ENCODE measurements at regions not wholly inside any gene's neighbourhood (a gene's known extent, or its start where the extent isn't known, plus 50 kb on each side); places are given as distances from the start of the nearest gene placed in this dataset.

DNA sequence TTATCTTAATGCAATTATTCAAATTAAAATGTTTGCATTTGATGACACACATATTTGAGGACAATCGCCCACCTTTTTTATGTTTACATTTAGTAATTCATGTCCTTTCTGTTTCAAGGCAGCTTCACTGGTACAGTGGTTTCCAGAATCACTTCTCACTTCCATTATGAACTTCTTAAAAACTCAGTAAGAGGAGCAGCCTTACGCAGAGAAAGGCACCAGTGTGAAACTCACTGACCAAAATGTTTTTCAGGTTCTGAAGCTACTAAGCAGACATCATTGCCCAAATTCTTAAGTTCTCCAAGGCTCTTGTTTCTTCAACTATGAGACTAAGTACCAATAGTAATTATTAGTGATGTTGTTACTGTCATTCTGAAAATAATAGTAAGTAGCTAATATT lies 353.1 kb upstream of the CXADR start:
- H3K79me2 ChIP-seq (replicated peaks; ENCODE audit: insufficient read depth) = no peaks in the 10 kb centered on the region
- H3K27me3 ChIP-seq (ENCODE audit: insufficient read depth) = no peaks in the 10 kb centered on the region
- no peak overlapping the region for H3K4me3 ChIP-seq
- no peak overlapping the region for H3K4me2 ChIP-seq
- no peaks in the 10 kb centered on the region for H3K27me3 Mint-ChIP-seq (ENCODE audit: insufficient read depth, low read depth, poor library complexity)
- no peak for ATAC-seq
- H2AFZ ChIP-seq = no peak overlapping the region; the same call in 1 of the 2 replicates
- no peak overlapping the region for H3K27ac Mint-ChIP-seq
- H3K4me1 ChIP-seq (ENCODE audit: insufficient read depth) = no peaks in the 10 kb centered on the region
- peaks cover 11% of the 10 kb centered on the region; the same call in 1 of the 3 replicates for H3K9me3 Mint-ChIP-seq
- H3K36me3 ChIP-seq (ENCODE audit: insufficient read depth) = no peaks in the 10 kb centered on the region
- no peak overlapping the region for H3K4me3 Mint-ChIP-seq
- no peak for DNase-seq (ENCODE audit: low spot score)
- H4K20me1 ChIP-seq (replicated peaks; ENCODE audit: insufficient read depth) = no peaks in the 10 kb centered on the region
- H3K4me1 Mint-ChIP-seq = no peaks in the 10 kb centered on the region; the same call in 2 of the 3 replicates
- H3K27ac ChIP-seq (ENCODE audit: low read depth) = no peak overlapping the region
- TF ChIP-seq CREB1 (CRISPR knock-in tag; IDR thresholded peaks at IDR 0.05; ENCODE audit: low read depth) (no peak), JUNB (IDR thresholded peaks at IDR 0.05; ENCODE audit: unreplicated experiment) (no peak), NANOG (IDR thresholded peaks at IDR 0.05; ENCODE audit: borderline replicate concordance) (no peak), EZH2 (IDR thresholded peaks at IDR 0.05; ENCODE audit: low read depth, unreplicated experiment) (no peak), POLR2AphosphoS5 (IDR thresholded peaks at IDR 0.05; ENCODE audit: low read depth) (no peak), EZH2phosphoT487 (IDR thresholded peaks at IDR 0.05; ENCODE audit: unreplicated experiment) (no peak), ZNF114 (CRISPR knock-in tag; IDR thresholded peaks at IDR 0.05) (no peak), ZNF331 (CRISPR knock-in tag; IDR thresholded peaks at IDR 0.05; ENCODE audit: low read depth) (no peak), STAT1 (IDR thresholded peaks at IDR 0.05; ENCODE audit: unreplicated experiment) (no peak)
- TF ChIP-seq, protein P1, sequence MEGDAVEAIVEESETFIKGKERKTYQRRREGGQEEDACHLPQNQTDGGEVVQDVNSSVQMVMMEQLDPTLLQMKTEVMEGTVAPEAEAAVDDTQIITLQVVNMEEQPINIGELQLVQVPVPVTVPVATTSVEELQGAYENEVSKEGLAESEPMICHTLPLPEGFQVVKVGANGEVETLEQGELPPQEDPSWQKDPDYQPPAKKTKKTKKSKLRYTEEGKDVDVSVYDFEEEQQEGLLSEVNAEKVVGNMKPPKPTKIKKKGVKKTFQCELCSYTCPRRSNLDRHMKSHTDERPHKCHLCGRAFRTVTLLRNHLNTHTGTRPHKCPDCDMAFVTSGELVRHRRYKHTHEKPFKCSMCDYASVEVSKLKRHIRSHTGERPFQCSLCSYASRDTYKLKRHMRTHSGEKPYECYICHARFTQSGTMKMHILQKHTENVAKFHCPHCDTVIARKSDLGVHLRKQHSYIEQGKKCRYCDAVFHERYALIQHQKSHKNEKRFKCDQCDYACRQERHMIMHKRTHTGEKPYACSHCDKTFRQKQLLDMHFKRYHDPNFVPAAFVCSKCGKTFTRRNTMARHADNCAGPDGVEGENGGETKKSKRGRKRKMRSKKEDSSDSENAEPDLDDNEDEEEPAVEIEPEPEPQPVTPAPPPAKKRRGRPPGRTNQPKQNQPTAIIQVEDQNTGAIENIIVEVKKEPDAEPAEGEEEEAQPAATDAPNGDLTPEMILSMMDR (conservative IDR thresholded peaks at IDR 0.05; ENCODE audit: low read depth in 2 of 2) = no peak
- TF ChIP-seq, protein P2, sequence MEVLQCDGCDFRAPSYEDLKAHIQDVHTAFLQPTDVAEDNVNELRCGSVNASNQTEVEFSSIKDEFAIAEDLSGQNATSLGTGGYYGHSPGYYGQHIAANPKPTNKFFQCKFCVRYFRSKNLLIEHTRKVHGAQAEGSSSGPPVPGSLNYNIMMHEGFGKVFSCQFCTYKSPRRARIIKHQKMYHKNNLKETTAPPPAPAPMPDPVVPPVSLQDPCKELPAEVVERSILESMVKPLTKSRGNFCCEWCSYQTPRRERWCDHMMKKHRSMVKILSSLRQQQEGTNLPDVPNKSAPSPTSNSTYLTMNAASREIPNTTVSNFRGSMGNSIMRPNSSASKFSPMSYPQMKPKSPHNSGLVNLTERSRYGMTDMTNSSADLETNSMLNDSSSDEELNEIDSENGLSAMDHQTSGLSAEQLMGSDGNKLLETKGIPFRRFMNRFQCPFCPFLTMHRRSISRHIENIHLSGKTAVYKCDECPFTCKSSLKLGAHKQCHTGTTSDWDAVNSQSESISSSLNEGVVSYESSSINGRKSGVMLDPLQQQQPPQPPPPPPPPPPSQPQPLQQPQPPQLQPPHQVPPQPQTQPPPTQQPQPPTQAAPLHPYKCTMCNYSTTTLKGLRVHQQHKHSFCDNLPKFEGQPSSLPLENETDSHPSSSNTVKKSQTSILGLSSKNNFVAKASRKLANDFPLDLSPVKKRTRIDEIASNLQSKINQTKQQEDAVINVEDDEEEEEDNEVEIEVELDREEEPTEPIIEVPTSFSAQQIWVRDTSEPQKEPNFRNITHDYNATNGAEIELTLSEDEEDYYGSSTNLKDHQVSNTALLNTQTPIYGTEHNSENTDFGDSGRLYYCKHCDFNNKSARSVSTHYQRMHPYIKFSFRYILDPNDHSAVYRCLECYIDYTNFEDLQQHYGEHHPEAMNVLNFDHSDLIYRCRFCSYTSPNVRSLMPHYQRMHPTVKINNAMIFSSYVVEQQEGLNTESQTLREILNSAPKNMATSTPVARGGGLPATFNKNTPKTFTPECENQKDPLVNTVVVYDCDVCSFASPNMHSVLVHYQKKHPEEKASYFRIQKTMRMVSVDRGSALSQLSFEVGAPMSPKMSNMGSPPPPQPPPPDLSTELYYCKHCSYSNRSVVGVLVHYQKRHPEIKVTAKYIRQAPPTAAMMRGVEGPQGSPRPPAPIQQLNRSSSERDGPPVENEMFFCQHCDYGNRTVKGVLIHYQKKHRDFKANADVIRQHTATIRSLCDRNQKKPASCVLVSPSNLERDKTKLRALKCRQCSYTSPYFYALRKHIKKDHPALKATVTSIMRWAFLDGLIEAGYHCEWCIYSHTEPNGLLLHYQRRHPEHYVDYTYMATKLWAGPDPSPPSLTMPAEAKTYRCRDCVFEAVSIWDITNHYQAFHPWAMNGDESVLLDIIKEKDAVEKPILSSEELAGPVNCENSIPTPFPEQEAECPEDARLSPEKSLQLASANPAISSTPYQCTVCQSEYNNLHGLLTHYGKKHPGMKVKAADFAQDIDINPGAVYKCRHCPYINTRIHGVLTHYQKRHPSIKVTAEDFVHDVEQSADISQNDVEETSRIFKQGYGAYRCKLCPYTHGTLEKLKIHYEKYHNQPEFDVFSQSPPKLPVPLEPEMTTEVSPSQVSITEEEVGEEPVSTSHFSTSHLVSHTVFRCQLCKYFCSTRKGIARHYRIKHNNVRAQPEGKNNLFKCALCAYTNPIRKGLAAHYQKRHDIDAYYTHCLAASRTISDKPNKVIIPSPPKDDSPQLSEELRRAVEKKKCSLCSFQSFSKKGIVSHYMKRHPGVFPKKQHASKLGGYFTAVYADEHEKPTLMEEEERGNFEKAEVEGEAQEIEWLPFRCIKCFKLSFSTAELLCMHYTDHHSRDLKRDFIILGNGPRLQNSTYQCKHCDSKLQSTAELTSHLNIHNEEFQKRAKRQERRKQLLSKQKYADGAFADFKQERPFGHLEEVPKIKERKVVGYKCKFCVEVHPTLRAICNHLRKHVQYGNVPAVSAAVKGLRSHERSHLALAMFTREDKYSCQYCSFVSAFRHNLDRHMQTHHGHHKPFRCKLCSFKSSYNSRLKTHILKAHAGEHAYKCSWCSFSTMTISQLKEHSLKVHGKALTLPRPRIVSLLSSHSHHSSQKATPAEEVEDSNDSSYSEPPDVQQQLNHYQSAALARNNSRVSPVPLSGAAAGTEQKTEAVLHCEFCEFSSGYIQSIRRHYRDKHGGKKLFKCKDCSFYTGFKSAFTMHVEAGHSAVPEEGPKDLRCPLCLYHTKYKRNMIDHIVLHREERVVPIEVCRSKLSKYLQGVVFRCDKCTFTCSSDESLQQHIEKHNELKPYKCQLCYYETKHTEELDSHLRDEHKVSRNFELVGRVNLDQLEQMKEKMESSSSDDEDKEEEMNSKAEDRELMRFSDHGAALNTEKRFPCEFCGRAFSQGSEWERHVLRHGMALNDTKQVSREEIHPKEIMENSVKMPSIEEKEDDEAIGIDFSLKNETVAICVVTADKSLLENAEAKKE (CRISPR knock-in tag; IDR thresholded peaks at IDR 0.05) = no peak
- TF ChIP-seq, protein P3, sequence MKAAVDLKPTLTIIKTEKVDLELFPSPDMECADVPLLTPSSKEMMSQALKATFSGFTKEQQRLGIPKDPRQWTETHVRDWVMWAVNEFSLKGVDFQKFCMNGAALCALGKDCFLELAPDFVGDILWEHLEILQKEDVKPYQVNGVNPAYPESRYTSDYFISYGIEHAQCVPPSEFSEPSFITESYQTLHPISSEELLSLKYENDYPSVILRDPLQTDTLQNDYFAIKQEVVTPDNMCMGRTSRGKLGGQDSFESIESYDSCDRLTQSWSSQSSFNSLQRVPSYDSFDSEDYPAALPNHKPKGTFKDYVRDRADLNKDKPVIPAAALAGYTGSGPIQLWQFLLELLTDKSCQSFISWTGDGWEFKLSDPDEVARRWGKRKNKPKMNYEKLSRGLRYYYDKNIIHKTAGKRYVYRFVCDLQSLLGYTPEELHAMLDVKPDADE (IDR thresholded peaks at IDR 0.05) = no peak
- TF ChIP-seq, protein P4, sequence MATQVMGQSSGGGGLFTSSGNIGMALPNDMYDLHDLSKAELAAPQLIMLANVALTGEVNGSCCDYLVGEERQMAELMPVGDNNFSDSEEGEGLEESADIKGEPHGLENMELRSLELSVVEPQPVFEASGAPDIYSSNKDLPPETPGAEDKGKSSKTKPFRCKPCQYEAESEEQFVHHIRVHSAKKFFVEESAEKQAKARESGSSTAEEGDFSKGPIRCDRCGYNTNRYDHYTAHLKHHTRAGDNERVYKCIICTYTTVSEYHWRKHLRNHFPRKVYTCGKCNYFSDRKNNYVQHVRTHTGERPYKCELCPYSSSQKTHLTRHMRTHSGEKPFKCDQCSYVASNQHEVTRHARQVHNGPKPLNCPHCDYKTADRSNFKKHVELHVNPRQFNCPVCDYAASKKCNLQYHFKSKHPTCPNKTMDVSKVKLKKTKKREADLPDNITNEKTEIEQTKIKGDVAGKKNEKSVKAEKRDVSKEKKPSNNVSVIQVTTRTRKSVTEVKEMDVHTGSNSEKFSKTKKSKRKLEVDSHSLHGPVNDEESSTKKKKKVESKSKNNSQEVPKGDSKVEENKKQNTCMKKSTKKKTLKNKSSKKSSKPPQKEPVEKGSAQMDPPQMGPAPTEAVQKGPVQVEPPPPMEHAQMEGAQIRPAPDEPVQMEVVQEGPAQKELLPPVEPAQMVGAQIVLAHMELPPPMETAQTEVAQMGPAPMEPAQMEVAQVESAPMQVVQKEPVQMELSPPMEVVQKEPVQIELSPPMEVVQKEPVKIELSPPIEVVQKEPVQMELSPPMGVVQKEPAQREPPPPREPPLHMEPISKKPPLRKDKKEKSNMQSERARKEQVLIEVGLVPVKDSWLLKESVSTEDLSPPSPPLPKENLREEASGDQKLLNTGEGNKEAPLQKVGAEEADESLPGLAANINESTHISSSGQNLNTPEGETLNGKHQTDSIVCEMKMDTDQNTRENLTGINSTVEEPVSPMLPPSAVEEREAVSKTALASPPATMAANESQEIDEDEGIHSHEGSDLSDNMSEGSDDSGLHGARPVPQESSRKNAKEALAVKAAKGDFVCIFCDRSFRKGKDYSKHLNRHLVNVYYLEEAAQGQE (IDR thresholded peaks at IDR 0.05; ENCODE audit: unreplicated experiment) = no peak
- H3F3A ChIP-seq (replicated peaks; ENCODE audit: low read depth) = no peaks in the 10 kb centered on the region
- H3K36me3 Mint-ChIP-seq (ENCODE audit: low read depth) = no peaks in the 10 kb centered on the region; the same call in 2 of the 3 replicates
- peaks cover 11% of the 10 kb centered on the region for H3K9me2 ChIP-seq (ENCODE audit: insufficient read depth)

Data from GM23338 (cell line).